ENCODE measurements at regions not wholly inside any gene's neighbourhood (a gene's known extent, or its start where the extent isn't known, plus 50 kb on each side); places are given as distances from the start of the nearest gene placed in this dataset.

- TF ChIP-seq POLR2AphosphoS5 (IDR thresholded peaks at IDR 0.05): no peak
- TF ChIP-seq, protein P1, sequence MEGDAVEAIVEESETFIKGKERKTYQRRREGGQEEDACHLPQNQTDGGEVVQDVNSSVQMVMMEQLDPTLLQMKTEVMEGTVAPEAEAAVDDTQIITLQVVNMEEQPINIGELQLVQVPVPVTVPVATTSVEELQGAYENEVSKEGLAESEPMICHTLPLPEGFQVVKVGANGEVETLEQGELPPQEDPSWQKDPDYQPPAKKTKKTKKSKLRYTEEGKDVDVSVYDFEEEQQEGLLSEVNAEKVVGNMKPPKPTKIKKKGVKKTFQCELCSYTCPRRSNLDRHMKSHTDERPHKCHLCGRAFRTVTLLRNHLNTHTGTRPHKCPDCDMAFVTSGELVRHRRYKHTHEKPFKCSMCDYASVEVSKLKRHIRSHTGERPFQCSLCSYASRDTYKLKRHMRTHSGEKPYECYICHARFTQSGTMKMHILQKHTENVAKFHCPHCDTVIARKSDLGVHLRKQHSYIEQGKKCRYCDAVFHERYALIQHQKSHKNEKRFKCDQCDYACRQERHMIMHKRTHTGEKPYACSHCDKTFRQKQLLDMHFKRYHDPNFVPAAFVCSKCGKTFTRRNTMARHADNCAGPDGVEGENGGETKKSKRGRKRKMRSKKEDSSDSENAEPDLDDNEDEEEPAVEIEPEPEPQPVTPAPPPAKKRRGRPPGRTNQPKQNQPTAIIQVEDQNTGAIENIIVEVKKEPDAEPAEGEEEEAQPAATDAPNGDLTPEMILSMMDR (IDR thresholded peaks at IDR 0.05): no peak
- TF ChIP-seq POLR2A (IDR thresholded peaks at IDR 0.05): no peak
These were observed 1444.4 kb upstream of the MIR17HG start for GRCh38 chr13:89903115-89903514.
